ENCODE measurements at regions not wholly inside any gene's neighbourhood (a gene's known extent, or its start where the extent isn't known, plus 50 kb on each side); places are given as distances from the start of the nearest gene placed in this dataset.

GRCh38 chr18:33517950-33518349, 60.1 kb upstream of the ASXL3 start:
- no peak for DNase-seq (ENCODE audit: low read depth)

- DNase-seq (ENCODE audit: low read depth), result no peak
These were observed 65.0 kb upstream of the ASXL3 start for GRCh38 chr18:33513027-33513426.

- no peak for DNase-seq (ENCODE audit: low read depth)
These were observed 66.5 kb upstream of the CCDC178 start for GRCh38 chr18:33507019-33507418.

- peak; percentile 28 for DNase-seq (ENCODE audit: low read depth)
These were observed 65.3 kb upstream of the CCDC178 start for GRCh38 chr18:33505798-33506197.

- DNase-seq (ENCODE audit: low read depth), result no peak
These were observed 64.8 kb upstream of the CCDC178 start for GRCh38 chr18:33505297-33505696.

- DNase-seq (ENCODE audit: low read depth), result peak; percentile 52
These were observed 54.8 kb upstream of the CCDC178 start for GRCh38 chr18:33495278-33495677.
